Calu3 (cell line): ENCODE measurements at regions not wholly inside any gene's neighbourhood (a gene's known extent, or its start where the extent isn't known, plus 50 kb on each side); places are given as distances from the start of the nearest gene placed in this dataset.

Experiments used
- BruUV-seq: library from RNA; stranded (reverse); fragments of 400-500 nt; replicated peaks from 2 replicates; lab custom pipeline; 2021; lab: Mats Ljungman, UMichigan
- CTCF ChIA-PET: fragments of 300-600 bp; sonication (Branson Sonifier 250); formaldehyde crosslinking; loops from one replicate; lab custom pipeline; 2022; ENCODE audit warnings: antibody characterized with exemption; lab: Charles Lee
- DNase-seq: peaks from one replicate; pipeline ENCODE4 v3.0.0; 2022
- H3K27ac Mint-ChIP-seq: one replicate; pipeline ENCODE4 v1.8.0; 2022; ENCODE audit warnings: mixed read lengths; ENCODE audit not compliant: unreplicated experiment
- H3K27me3 Mint-ChIP-seq: one replicate; pipeline ENCODE4 v1.8.0; 2022; ENCODE audit warnings: mixed read lengths; ENCODE audit not compliant: unreplicated experiment
- H3K36me3 Mint-ChIP-seq: one replicate; pipeline ENCODE4 v1.8.0; 2022; ENCODE audit warnings: mild to moderate bottlenecking, moderate library complexity, mixed read lengths; ENCODE audit not compliant: insufficient read depth, unreplicated experiment
- H3K4me1 Mint-ChIP-seq: one replicate; pipeline ENCODE4 v1.8.0; 2022; ENCODE audit warnings: mild to moderate bottlenecking, low read depth, mixed read lengths; ENCODE audit not compliant: unreplicated experiment
- H3K4me3 Mint-ChIP-seq: one replicate; pipeline ENCODE4 v1.8.0; 2022; ENCODE audit warnings: mild to moderate bottlenecking, low read depth, moderate library complexity, mixed read lengths; ENCODE audit not compliant: unreplicated experiment
- H3K9me3 Mint-ChIP-seq: one replicate; pipeline ENCODE4 v1.8.0; 2022; ENCODE audit warnings: low read depth, mixed read lengths; ENCODE audit not compliant: unreplicated experiment
- CTCF ChIP-seq: fragments of 200-600 bp; IDR thresholded peaks from one replicate; pipeline ENCODE4 v1.8.0; 2022; ENCODE audit warnings: antibody characterized with exemption; ENCODE audit not compliant: unreplicated experiment
- intact Hi-C: fragments of 100-400 bp; cut with micrococcal nuclease; formaldehyde crosslinking; loops from one replicate; pipeline ENCODE4 v1.10.0; 2022; ENCODE audit not compliant: unreplicated experiment

- peak; percentile 48 for DNase-seq
- no peak overlapping the region for H3K27ac Mint-ChIP-seq
- intact Hi-C loops = no loop called here
- H3K9me3 Mint-ChIP-seq = peaks cover 3% of the 10 kb centered on the region
- no peak for TF ChIP-seq CTCF
- no peak overlapping the region for H3K4me3 Mint-ChIP-seq
- BruUV-seq = no TSS peak
- H3K4me1 Mint-ChIP-seq = no peaks in the 10 kb centered on the region
- H3K27me3 Mint-ChIP-seq = peaks cover 100% of the 10 kb centered on the region
- CTCF ChIA-PET = interaction anchor here (0.6 to 1.1 kb wide), 5 partner anchors 9 to 221 kb away, joined by 3 to 7 read pairs (median 3); no protein-coding TSS in a partner anchor
- peaks cover 12% of the 10 kb centered on the region for H3K36me3 Mint-ChIP-seq
Observed at GRCh38 chr20:62571669-62572344, 70.5 kb upstream of the SLCO4A1 start.

GRCh38 chr20:62572980-62573379 is 69.3 kb upstream of the SLCO4A1 start:
- DNase-seq = no peak

GRCh38 chr20:62573817-62574216 is 68.5 kb upstream of the SLCO4A1 start:
- H3K9me3 Mint-ChIP-seq = peaks cover 3% of the 10 kb centered on the region
- intact Hi-C loops = no loop called here
- peaks cover 99% of the 10 kb centered on the region for H3K27me3 Mint-ChIP-seq
- no peak for DNase-seq
- peaks cover 12% of the 10 kb centered on the region for H3K36me3 Mint-ChIP-seq
- H3K4me1 Mint-ChIP-seq = no peaks in the 10 kb centered on the region
- BruUV-seq = no TSS peak
- TF ChIP-seq CTCF = no peak
- CTCF ChIA-PET = no interaction called here
- no peak overlapping the region for H3K4me3 Mint-ChIP-seq
- H3K27ac Mint-ChIP-seq = no peak overlapping the region

More at GRCh38 chr20:62572980-62573379, 69.3 kb upstream of the SLCO4A1 start:
- intact Hi-C loops = no loop called here
- H3K4me1 Mint-ChIP-seq = no peaks in the 10 kb centered on the region
- peaks cover 12% of the 10 kb centered on the region for H3K36me3 Mint-ChIP-seq
- peaks cover 3% of the 10 kb centered on the region for H3K9me3 Mint-ChIP-seq
- no peak for TF ChIP-seq CTCF
- no TSS peak for BruUV-seq
- H3K27me3 Mint-ChIP-seq = peaks cover 99% of the 10 kb centered on the region
- CTCF ChIA-PET = no interaction called here
- H3K27ac Mint-ChIP-seq = no peak overlapping the region
- H3K4me3 Mint-ChIP-seq = no peak overlapping the region

- CTCF ChIA-PET = no interaction called here
- Mint-ChIP-seq H3K27me3 (peaks cover 99% of the 10 kb centered on the region), H3K4me3 (no peak overlapping the region), H3K4me1 (no peaks in the 10 kb centered on the region), H3K36me3 (peaks cover 12% of the 10 kb centered on the region), H3K9me3 (peaks cover 3% of the 10 kb centered on the region), H3K27ac (no peak overlapping the region)
- TF ChIP-seq CTCF = no peak
- no peak for DNase-seq
- intact Hi-C loops = no loop called here
- no TSS peak for BruUV-seq
Observed at GRCh38 chr20:62574230-62574993, 67.9 kb upstream of the SLCO4A1 start.
